HG03432 (cell line): ENCODE measurements at regions not wholly inside any gene's neighbourhood (a gene's known extent, or its start where the extent isn't known, plus 50 kb on each side); places are given as distances from the start of the nearest gene placed in this dataset.
A peak's percentile ranks its signal among the peaks of the same experiment; 100 is the strongest.

Experiments used
- ATAC-seq: cut with Tn5 transposase; IDR thresholded peaks from one replicate; pipeline ENCODE4 v1.9.1; 2021; ENCODE audit warnings: mild to moderate bottlenecking, moderate library complexity; ENCODE audit not compliant: unreplicated experiment

- no peak for ATAC-seq
Observed at GRCh38 chr2:138964418-138964817, 184.2 kb upstream of the NXPH2 start.

GRCh38 chr2:138962686-138963085 is 182.5 kb upstream of the NXPH2 start:
- no peak for ATAC-seq

GRCh38 chr2:138960191-138960590 is 180.0 kb upstream of the NXPH2 start:
- no peak for ATAC-seq

GRCh38 chr2:138959031-138959430 is 178.8 kb upstream of the NXPH2 start:
- ATAC-seq, result no peak

GRCh38 chr2:138956116-138956515 is 175.9 kb upstream of the NXPH2 start:
- ATAC-seq, result no peak

GRCh38 chr2:138950486-138950885 is 170.3 kb upstream of the NXPH2 start:
- ATAC-seq, result no peak

- ATAC-seq, result no peak
Observed at GRCh38 chr2:138949517-138949916, 169.3 kb upstream of the NXPH2 start.

GRCh38 chr2:138948070-138948539 is 167.9 kb upstream of the NXPH2 start:
- ATAC-seq, result peak; percentile 94

- no peak for ATAC-seq
Observed at GRCh38 chr2:138943470-138943869, 163.3 kb upstream of the NXPH2 start.

- ATAC-seq, result no peak
Observed at GRCh38 chr2:138942466-138942865, 162.3 kb upstream of the NXPH2 start.

- no peak for ATAC-seq
Observed at GRCh38 chr2:138931284-138932256, 151.4 kb upstream of the NXPH2 start.

GRCh38 chr2:138930571-138930970 is 150.4 kb upstream of the NXPH2 start:
- no peak for ATAC-seq

- no peak for ATAC-seq
Observed at GRCh38 chr2:138928374-138929021, 148.3 kb upstream of the NXPH2 start.

GRCh38 chr2:138922973-138923563 is 142.9 kb upstream of the NXPH2 start:
- ATAC-seq, result no peak

GRCh38 chr2:138919120-138919747 is 139.0 kb upstream of the NXPH2 start:
- ATAC-seq, result no peak

GRCh38 chr2:138910427-138910826 is 130.2 kb upstream of the NXPH2 start:
- ATAC-seq, result no peak

GRCh38 chr2:138906549-138906948 is 126.4 kb upstream of the NXPH2 start:
- ATAC-seq, result no peak

- ATAC-seq, result no peak
Observed at GRCh38 chr2:138902239-138902871, 122.2 kb upstream of the NXPH2 start.

GRCh38 chr2:138901530-138901929 is 121.3 kb upstream of the NXPH2 start:
- ATAC-seq, result no peak

- ATAC-seq, result no peak
Observed at GRCh38 chr2:138898855-138899254, 118.7 kb upstream of the NXPH2 start.

- ATAC-seq, result no peak
Observed at GRCh38 chr2:138897274-138897673, 117.1 kb upstream of the NXPH2 start.
